Progenitor cell of endocrine pancreas (in vitro differentiated cells): ENCODE measurements at regions not wholly inside any gene's neighbourhood (a gene's known extent, or its start where the extent isn't known, plus 50 kb on each side); places are given as distances from the start of the nearest gene placed in this dataset.
A peak's percentile ranks its signal among the peaks of the same experiment; 100 is the strongest.

Source experiments
- DNase-seq: peaks from one replicate; pipeline ENCODE4 v3.0.0; 2021; ENCODE audit warnings: low spot score; ENCODE audit not compliant: unreplicated experiment
- H3K27ac Mint-ChIP-seq: 2 replicates; pipeline ENCODE4 v1.8.0; 2021; ENCODE audit warnings: mild to moderate bottlenecking, moderate library complexity, mixed read lengths
- H3K27me3 Mint-ChIP-seq: 2 replicates; pipeline ENCODE4 v1.8.0; 2021; ENCODE audit warnings: mixed read lengths
- H3K36me3 Mint-ChIP-seq: 2 replicates; pipeline ENCODE4 v1.8.0; 2022; ENCODE audit warnings: mixed read lengths; ENCODE audit not compliant: insufficient read depth
- H3K4me1 Mint-ChIP-seq: 2 replicates; pipeline ENCODE4 v1.8.0; 2021; ENCODE audit warnings: low read depth, mixed read lengths
- H3K4me3 Mint-ChIP-seq: 2 replicates; pipeline ENCODE4 v1.8.0; 2021; ENCODE audit warnings: low read depth, mild to moderate bottlenecking, moderate library complexity, mixed read lengths
- H3K9me3 Mint-ChIP-seq: 2 replicates; pipeline ENCODE4 v1.8.0; 2021; ENCODE audit warnings: low read depth, mixed read lengths
- TF ChIP-seq, protein P1 (sequence below): fragments of 200-600 bp; sonication (generic); IDR thresholded peaks from one replicate; pipeline ENCODE4 v1.5.0; 2021; ENCODE audit warnings: antibody characterized with exemption, mild to moderate bottlenecking; ENCODE audit not compliant: unreplicated experiment

DNA sequence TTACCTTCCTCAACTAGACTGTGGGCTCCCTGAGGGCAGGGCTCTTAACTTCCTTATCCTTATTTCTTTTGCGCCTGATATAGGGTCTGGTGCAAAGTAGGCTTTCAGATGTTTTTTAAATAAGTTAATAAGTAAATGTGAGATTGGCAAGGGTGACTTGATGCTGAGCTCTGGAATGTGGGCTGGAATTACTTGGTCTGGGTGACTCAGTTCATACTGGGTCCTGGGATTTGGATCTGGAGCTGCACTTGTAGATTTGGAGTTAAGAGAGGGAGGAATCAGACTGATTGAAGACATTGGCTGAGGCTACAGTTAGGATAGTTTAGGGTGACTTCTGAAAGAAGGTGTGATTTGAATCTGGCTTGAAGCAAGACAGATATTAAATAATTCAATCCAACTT, 190.9 kb downstream of the GIPC2 start:
- H3K27me3 Mint-ChIP-seq = peaks cover 18% of the 10 kb centered on the region
- DNase-seq = no peak
- H3K27ac Mint-ChIP-seq = peak overlapping the region; percentile 36
- peaks cover 17% of the 10 kb centered on the region for H3K4me1 Mint-ChIP-seq
- H3K4me3 Mint-ChIP-seq = no peak overlapping the region
- TF ChIP-seq, protein P1, sequence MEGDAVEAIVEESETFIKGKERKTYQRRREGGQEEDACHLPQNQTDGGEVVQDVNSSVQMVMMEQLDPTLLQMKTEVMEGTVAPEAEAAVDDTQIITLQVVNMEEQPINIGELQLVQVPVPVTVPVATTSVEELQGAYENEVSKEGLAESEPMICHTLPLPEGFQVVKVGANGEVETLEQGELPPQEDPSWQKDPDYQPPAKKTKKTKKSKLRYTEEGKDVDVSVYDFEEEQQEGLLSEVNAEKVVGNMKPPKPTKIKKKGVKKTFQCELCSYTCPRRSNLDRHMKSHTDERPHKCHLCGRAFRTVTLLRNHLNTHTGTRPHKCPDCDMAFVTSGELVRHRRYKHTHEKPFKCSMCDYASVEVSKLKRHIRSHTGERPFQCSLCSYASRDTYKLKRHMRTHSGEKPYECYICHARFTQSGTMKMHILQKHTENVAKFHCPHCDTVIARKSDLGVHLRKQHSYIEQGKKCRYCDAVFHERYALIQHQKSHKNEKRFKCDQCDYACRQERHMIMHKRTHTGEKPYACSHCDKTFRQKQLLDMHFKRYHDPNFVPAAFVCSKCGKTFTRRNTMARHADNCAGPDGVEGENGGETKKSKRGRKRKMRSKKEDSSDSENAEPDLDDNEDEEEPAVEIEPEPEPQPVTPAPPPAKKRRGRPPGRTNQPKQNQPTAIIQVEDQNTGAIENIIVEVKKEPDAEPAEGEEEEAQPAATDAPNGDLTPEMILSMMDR = no peak
- peaks cover 1% of the 10 kb centered on the region for H3K36me3 Mint-ChIP-seq
- peaks cover 7% of the 10 kb centered on the region for H3K9me3 Mint-ChIP-seq

DNA sequence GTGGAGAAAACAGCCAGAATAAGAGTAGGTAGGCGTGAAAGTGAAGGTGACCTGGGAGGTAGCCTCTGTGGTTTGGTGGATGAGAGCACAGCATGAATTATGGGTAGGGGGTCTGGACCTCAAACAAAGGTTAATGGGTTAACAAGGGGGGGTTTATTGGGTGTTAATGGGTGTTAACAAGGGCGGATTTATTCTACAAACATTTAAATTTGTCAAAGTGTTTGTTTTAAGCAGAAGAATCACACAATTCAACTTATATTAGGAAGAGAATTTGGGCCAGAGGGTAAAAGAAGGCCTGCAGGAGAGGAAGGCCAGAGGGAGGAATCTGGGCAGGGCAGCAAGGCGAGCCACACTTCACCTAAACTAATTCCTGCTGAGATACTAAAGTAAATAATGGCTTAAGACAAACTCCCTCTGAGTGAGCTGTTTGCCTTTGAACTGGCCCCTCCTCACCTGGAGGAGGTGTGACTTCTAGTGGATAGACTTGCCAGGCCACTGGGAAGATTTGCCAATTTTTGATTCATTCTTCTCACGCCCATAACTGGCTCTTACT, 191.7 kb downstream of the GIPC2 start:
- Mint-ChIP-seq H3K4me3 (no peak overlapping the region), H3K27me3 (peaks cover 12% of the 10 kb centered on the region), H3K9me3 (peaks cover 7% of the 10 kb centered on the region), H3K27ac (peak overlapping the region; percentile 36), H3K36me3 (peaks cover 1% of the 10 kb centered on the region), H3K4me1 (peaks cover 17% of the 10 kb centered on the region)
- no peak for DNase-seq
- TF ChIP-seq, protein P1 = no peak

DNA sequence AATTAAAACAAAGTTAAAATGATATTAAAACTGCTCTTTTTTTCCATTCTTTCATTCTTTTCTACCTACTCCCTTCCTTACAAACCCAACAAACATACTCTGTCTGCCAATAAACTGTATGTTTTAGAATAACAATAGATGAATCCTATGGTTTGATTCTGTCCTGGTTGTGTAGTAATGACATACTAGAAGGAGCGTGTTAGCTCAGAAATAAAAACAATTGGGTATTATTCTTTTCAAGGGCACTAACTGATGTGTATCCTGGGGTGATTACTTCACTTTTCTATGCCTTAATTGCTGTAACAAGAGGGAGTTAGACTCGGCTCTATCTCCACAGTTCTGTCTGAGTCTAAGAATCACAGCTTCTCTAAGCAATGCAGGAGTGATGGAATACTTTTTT, 194.4 kb downstream of the GIPC2 start:
- H3K9me3 Mint-ChIP-seq = peaks cover 7% of the 10 kb centered on the region
- H3K4me1 Mint-ChIP-seq = peaks cover 17% of the 10 kb centered on the region
- H3K27me3 Mint-ChIP-seq = peaks cover 9% of the 10 kb centered on the region
- H3K36me3 Mint-ChIP-seq = peaks cover 1% of the 10 kb centered on the region
- no peak overlapping the region for H3K27ac Mint-ChIP-seq
- TF ChIP-seq, protein P1 = no peak
- no peak for DNase-seq
- H3K4me3 Mint-ChIP-seq = no peak overlapping the region

DNA sequence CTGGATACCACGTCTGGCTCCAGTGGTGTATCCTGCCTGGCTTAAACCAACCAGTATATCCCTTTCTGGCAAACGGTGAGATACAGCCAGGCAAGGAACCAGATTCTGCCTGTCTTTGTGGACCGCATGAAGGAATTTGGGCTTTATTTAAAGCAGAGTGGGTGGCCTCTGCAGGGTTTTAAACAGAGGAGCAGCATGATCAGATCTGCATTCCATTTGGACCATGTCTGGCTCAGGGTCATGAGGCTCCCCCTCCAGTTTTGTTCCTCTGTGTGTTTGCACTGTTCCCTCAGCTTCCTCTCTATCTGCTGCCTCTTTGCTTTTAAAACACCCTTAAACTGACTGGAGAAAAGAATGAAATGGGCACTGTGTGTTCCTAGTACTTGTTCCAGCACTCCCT, 195.0 kb downstream of the GIPC2 start:
- no peak for DNase-seq
- peaks cover 17% of the 10 kb centered on the region for H3K4me1 Mint-ChIP-seq

DNA sequence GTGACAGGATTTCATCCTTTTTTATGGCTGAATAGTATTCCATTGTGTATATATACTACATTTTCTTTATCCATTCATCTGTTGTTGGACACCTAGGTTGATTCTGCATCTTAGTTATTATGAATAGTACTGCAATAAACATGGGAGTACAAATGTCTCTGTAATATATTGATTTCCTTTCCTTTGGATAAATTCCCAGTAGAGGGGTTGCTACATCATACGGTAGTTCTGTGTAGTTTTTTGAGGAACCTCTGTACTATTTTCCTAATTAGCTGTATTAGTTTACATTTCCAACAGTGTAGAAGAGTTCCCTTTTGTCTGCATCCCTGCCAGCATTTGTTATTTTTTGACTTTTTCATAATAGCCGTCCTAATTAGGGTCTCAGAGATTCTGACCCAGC, 201.3 kb downstream of the GIPC2 start:
- DNase-seq = no peak
- TF ChIP-seq, protein P1 = no peak
- Mint-ChIP-seq H3K27ac (no peak overlapping the region), H3K36me3 (no peaks in the 10 kb centered on the region), H3K27me3 (peaks cover 6% of the 10 kb centered on the region), H3K9me3 (peaks cover 4% of the 10 kb centered on the region), H3K4me3 (no peak overlapping the region), H3K4me1 (no peaks in the 10 kb centered on the region)

More for the DNA sequence above, 195.0 kb downstream of the GIPC2 start:
- Mint-ChIP-seq H3K36me3 (peaks cover 1% of the 10 kb centered on the region), H3K9me3 (peaks cover 7% of the 10 kb centered on the region), H3K4me3 (no peak overlapping the region), H3K27ac (no peak overlapping the region), H3K27me3 (peaks cover 6% of the 10 kb centered on the region)
- TF ChIP-seq, protein P1 = no peak
